GM13976 (cell line): ENCODE measurements at regions not wholly inside any gene's neighbourhood (a gene's known extent, or its start where the extent isn't known, plus 50 kb on each side); places are given as distances from the start of the nearest gene placed in this dataset.

Experiments
- DNase-seq: peaks from one replicate; pipeline ENCODE4 v3.0.0; 2012; ENCODE audit warnings: low spot score
- in situ Hi-C: fragments of 300-500 bp; cut with MboI; formaldehyde crosslinking; loops from one replicate; pipeline ENCODE4 v1.12.0; 2022; ENCODE audit warnings: low sequenced_read_pairs, mixed read lengths, inconsistent platforms; ENCODE audit not compliant: unreplicated experiment
- TF ChIP-seq, protein P1 (sequence below): IDR thresholded peaks from 2 replicates; pipeline ENCODE4 v1.5.1; 2012; ENCODE audit warnings: borderline replicate concordance, mild to moderate bottlenecking; ENCODE audit not compliant: insufficient read depth; ENCODE audit errors: extremely low read depth, missing control alignments, control extremely low read depth

DNA sequence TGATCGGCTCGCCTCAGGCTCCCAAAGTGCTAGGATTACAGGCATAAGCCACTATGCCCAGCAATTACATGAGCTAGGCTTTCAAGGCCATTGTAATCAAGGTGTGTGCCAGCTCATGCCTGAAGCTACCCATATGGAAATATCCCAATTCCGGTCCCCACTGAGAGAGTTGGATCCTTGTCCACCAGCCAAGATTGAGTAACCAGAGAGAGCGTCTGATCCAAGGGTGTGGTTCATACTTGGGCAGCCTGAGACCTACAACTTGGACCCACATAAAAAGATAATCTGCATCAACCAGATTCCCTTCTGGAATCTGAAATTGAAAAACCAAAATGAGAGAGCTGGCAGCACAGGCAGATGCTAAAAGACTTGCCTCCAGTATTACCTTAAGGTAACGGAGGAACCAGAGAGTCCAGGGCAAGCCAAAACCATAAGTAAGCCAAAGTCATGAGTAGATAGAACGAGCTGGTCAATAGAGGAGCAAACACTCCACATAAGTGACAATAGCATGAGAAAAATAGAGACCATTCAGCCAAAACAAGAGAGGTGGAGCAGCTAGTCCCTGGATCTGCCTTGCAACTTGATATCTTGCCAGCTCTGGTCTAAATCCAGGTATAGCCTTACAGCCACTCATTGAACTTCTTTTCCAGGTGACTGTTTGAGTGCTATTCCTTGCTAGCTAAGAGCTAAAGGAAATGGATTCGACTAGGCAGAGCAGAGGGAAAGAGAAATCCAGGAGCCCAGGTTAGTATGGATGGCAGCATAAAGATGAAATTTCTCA, 63.8 kb upstream of the ATP1A1 start:
- in situ Hi-C loops = no loop called here
- TF ChIP-seq, protein P1, sequence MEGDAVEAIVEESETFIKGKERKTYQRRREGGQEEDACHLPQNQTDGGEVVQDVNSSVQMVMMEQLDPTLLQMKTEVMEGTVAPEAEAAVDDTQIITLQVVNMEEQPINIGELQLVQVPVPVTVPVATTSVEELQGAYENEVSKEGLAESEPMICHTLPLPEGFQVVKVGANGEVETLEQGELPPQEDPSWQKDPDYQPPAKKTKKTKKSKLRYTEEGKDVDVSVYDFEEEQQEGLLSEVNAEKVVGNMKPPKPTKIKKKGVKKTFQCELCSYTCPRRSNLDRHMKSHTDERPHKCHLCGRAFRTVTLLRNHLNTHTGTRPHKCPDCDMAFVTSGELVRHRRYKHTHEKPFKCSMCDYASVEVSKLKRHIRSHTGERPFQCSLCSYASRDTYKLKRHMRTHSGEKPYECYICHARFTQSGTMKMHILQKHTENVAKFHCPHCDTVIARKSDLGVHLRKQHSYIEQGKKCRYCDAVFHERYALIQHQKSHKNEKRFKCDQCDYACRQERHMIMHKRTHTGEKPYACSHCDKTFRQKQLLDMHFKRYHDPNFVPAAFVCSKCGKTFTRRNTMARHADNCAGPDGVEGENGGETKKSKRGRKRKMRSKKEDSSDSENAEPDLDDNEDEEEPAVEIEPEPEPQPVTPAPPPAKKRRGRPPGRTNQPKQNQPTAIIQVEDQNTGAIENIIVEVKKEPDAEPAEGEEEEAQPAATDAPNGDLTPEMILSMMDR = no peak
- DNase-seq = no peak

DNA sequence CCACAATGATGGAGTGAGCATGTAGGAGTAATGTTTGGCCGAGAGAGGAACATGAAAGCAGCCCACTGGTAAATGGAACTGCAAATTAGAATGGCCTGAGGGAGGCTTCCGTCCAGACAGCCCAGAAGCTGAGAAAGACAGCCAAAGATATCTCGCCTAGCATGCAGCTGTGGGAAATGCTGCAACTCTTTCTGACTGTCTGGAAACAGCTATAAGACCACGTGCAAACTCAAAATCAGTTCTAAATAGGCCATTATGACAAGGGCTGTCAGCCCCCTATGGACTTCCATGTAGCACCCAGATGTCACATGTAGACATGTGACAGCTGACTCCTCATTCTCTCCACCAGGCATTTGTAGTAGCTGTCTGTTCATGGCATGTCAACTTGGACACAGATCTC, 62.9 kb upstream of the ATP1A1 start:
- TF ChIP-seq, protein P1 = no peak
- no peak for DNase-seq
- in situ Hi-C loops = no loop called here

DNA sequence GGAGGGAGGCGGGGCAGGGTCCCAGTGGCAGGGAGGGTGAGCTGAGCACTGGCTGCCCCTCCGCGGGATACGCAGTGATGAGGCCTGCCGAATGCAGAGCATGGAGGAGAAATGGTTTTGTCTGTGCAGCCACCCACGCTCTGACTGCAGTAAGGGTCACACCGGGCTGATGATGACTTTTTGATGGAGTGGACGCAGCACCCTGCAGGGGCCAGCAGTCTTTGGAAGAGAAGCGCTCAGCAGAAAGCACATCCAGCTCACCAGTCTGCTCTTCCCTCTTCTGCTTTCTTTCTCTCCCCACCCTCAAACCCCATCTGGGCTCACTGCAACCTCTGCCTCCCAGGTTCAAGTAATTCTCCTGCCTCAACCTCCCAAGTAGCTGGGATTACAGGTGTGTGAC, 61.9 kb upstream of the ATP1A1 start:
- DNase-seq = no peak
- in situ Hi-C loops = no loop called here
- TF ChIP-seq, protein P1 = no peak

DNA sequence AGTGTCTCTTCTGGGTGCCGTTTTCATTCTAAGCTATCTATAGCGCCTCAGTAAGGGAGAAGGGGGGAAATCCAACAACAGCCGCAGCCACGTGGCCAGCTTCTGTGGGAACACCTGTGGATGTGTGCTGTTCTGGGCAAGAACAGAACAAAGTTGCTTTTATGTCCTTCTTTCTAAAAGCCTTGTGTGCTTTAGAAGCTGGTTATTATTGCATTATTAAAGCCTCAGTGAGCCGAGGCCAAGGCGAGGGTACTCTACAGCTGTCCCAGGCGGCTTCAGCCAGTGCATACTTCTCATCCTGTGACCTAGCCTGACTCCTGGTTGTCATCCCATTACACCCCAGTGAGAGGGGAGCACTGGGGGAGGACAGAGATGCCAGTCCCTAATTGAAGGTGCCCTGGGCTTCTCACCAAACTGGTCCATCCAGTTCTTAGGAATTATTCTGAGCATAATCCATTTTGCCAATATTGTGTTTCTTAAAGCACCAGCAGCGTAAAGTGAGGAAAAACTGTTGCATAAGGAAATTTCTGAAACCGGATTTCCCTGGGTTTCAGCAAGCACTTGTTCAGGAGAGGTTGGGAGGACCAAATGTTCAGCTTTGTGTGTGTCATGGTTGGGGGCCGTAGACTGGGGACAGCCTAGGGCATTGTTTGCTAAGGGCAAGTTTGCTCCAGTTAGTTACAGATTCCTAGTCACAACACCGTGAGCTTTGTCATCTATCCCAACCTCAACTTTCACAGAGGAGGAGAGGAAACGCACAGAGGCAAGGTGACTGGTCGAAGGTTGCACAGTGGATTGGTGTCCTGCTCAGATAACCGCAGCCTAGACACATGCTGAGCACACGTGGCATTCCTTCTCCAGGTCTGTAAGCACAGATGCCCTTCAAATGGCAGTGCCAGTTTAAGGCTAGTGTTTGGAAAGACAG, 61.0 kb upstream of the ATP1A1 start:
- in situ Hi-C loops = no loop called here
- no peak for DNase-seq
- TF ChIP-seq, protein P1 = no peak

DNA sequence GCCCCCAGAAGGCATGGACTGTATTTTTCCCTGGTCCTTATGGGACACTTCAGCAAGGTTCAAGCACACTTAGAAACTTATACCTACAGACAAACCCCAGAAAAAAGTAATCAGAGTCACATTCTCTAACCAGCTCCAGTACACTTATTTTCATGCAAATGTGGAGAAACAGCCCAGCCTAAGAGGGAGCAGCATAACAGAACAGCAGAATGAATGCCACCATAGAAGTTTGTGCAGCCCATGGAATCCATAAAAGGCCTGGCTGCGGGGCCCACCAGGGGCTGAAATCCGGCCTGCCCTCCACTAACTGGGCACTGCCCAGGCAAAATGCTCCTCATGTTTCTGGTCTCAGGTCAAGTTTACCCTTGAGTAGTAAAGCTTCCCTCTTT, 60.4 kb upstream of the ATP1A1 start:
- in situ Hi-C loops = no loop called here
- TF ChIP-seq, protein P1 = no peak
- no peak for DNase-seq

DNA sequence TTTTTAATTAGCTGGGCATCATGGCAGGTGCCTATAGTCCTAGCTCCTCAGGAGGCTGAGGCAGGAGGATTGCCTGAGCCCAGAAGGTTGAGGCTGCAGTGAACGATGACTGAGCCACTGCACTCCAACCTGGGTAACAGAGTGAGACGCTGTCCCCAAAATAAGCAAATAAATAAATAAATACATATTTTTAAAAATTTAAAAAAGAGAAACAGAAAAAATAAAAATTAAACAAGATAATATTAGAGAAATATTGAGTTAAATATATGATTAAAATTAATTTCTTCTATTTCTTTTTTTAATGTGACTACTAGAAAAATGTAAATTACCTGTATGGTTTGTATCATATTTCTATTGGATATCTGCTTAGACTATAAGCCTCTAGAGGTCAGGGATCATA, 59.3 kb upstream of the ATP1A1 start:
- DNase-seq = no peak
- TF ChIP-seq, protein P1 = no peak
- in situ Hi-C loops = no loop called here
